GM23338 (cell line): ENCODE measurements at regions not wholly inside any gene's neighbourhood (a gene's known extent, or its start where the extent isn't known, plus 50 kb on each side); places are given as distances from the start of the nearest gene placed in this dataset.

Experiments used
- CREB1 ChIP-seq: fragments of 250-450 bp; sonication (Bioruptor Pico); IDR thresholded peaks from 2 replicates; pipeline ENCODE4 v1.5.0; 2020; ENCODE audit warnings: low read depth, mild to moderate bottlenecking, moderate library complexity
- EZH2 ChIP-seq: fragments of 200-600 bp; sonication (generic); IDR thresholded peaks from one replicate; pipeline ENCODE4 v1.8.0; 2017; ENCODE audit warnings: antibody characterized with exemption, mild to moderate bottlenecking, low read depth; ENCODE audit not compliant: unreplicated experiment
- JUNB ChIP-seq: IDR thresholded peaks from one replicate; pipeline ENCODE4 v1.6.1; 2016; ENCODE audit warnings: antibody characterized with exemption; ENCODE audit not compliant: unreplicated experiment
- NANOG ChIP-seq: IDR thresholded peaks from 2 replicates; pipeline ENCODE4 v1.6.1; 2016; ENCODE audit warnings: antibody characterized with exemption, borderline replicate concordance
- POLR2AphosphoS5 ChIP-seq: IDR thresholded peaks from 2 replicates; pipeline ENCODE4 v1.6.1; 2016; ENCODE audit warnings: antibody characterized with exemption, low read depth
- ZNF114 ChIP-seq: fragments of 250-450 bp; sonication (Bioruptor Pico); IDR thresholded peaks from 2 replicates; pipeline ENCODE4 v1.5.0; 2020; ENCODE audit warnings: mild to moderate bottlenecking, moderate library complexity
- TF ChIP-seq, protein P1 (sequence below): fragments of 250-450 bp; sonication (Bioruptor Pico); IDR thresholded peaks from 2 replicates; pipeline ENCODE4 v1.5.0; 2020; ENCODE audit warnings: mild to moderate bottlenecking, moderate library complexity
- TF ChIP-seq, protein P2 (sequence below): IDR thresholded peaks from 2 replicates; pipeline ENCODE4 v1.6.1; 2016; ENCODE audit warnings: antibody characterized with exemption
- TF ChIP-seq, protein P3 (sequence below), 2 experiments: fragments of 200-600 bp in 1 of 2; sonication (generic) in 1 of 2; conservative IDR thresholded peaks; 2 replicates each; pipeline versions ENCODE4 v1.5.1 to v1.6.1; 2016 to 2017; ENCODE audit warnings: antibody characterized with exemption in 2 of 2, low read depth in 2 of 2, mild to moderate bottlenecking in 2 of 2, moderate library complexity in 1 of 2

DNA sequence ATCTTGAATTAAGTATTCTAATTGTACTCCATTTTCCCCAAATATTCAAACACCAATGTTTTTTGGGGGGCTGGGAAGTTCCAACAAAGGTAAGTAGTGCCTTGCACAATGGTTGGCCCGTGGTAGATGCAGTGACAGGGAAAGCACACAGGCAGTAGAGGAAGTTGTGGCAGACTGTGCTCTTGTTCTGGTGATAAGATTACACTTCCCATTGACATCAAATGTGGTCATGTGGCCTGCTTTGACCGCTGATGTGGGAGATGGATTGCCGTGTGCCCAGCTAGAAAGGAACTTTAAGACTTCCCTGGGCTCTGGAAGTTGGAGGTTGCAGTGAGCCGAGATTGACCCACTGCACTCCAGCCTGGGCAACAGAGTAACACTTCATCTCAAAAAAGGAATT lies 223.8 kb downstream of the VRK1 start (continued):
- TF ChIP-seq, protein P1, sequence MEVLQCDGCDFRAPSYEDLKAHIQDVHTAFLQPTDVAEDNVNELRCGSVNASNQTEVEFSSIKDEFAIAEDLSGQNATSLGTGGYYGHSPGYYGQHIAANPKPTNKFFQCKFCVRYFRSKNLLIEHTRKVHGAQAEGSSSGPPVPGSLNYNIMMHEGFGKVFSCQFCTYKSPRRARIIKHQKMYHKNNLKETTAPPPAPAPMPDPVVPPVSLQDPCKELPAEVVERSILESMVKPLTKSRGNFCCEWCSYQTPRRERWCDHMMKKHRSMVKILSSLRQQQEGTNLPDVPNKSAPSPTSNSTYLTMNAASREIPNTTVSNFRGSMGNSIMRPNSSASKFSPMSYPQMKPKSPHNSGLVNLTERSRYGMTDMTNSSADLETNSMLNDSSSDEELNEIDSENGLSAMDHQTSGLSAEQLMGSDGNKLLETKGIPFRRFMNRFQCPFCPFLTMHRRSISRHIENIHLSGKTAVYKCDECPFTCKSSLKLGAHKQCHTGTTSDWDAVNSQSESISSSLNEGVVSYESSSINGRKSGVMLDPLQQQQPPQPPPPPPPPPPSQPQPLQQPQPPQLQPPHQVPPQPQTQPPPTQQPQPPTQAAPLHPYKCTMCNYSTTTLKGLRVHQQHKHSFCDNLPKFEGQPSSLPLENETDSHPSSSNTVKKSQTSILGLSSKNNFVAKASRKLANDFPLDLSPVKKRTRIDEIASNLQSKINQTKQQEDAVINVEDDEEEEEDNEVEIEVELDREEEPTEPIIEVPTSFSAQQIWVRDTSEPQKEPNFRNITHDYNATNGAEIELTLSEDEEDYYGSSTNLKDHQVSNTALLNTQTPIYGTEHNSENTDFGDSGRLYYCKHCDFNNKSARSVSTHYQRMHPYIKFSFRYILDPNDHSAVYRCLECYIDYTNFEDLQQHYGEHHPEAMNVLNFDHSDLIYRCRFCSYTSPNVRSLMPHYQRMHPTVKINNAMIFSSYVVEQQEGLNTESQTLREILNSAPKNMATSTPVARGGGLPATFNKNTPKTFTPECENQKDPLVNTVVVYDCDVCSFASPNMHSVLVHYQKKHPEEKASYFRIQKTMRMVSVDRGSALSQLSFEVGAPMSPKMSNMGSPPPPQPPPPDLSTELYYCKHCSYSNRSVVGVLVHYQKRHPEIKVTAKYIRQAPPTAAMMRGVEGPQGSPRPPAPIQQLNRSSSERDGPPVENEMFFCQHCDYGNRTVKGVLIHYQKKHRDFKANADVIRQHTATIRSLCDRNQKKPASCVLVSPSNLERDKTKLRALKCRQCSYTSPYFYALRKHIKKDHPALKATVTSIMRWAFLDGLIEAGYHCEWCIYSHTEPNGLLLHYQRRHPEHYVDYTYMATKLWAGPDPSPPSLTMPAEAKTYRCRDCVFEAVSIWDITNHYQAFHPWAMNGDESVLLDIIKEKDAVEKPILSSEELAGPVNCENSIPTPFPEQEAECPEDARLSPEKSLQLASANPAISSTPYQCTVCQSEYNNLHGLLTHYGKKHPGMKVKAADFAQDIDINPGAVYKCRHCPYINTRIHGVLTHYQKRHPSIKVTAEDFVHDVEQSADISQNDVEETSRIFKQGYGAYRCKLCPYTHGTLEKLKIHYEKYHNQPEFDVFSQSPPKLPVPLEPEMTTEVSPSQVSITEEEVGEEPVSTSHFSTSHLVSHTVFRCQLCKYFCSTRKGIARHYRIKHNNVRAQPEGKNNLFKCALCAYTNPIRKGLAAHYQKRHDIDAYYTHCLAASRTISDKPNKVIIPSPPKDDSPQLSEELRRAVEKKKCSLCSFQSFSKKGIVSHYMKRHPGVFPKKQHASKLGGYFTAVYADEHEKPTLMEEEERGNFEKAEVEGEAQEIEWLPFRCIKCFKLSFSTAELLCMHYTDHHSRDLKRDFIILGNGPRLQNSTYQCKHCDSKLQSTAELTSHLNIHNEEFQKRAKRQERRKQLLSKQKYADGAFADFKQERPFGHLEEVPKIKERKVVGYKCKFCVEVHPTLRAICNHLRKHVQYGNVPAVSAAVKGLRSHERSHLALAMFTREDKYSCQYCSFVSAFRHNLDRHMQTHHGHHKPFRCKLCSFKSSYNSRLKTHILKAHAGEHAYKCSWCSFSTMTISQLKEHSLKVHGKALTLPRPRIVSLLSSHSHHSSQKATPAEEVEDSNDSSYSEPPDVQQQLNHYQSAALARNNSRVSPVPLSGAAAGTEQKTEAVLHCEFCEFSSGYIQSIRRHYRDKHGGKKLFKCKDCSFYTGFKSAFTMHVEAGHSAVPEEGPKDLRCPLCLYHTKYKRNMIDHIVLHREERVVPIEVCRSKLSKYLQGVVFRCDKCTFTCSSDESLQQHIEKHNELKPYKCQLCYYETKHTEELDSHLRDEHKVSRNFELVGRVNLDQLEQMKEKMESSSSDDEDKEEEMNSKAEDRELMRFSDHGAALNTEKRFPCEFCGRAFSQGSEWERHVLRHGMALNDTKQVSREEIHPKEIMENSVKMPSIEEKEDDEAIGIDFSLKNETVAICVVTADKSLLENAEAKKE (CRISPR knock-in tag), result no peak
- no peak for TF ChIP-seq JUNB
- TF ChIP-seq, protein P2, sequence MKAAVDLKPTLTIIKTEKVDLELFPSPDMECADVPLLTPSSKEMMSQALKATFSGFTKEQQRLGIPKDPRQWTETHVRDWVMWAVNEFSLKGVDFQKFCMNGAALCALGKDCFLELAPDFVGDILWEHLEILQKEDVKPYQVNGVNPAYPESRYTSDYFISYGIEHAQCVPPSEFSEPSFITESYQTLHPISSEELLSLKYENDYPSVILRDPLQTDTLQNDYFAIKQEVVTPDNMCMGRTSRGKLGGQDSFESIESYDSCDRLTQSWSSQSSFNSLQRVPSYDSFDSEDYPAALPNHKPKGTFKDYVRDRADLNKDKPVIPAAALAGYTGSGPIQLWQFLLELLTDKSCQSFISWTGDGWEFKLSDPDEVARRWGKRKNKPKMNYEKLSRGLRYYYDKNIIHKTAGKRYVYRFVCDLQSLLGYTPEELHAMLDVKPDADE, result no peak
- TF ChIP-seq POLR2AphosphoS5, result no peak
- TF ChIP-seq NANOG, result no peak
- TF ChIP-seq, protein P3, sequence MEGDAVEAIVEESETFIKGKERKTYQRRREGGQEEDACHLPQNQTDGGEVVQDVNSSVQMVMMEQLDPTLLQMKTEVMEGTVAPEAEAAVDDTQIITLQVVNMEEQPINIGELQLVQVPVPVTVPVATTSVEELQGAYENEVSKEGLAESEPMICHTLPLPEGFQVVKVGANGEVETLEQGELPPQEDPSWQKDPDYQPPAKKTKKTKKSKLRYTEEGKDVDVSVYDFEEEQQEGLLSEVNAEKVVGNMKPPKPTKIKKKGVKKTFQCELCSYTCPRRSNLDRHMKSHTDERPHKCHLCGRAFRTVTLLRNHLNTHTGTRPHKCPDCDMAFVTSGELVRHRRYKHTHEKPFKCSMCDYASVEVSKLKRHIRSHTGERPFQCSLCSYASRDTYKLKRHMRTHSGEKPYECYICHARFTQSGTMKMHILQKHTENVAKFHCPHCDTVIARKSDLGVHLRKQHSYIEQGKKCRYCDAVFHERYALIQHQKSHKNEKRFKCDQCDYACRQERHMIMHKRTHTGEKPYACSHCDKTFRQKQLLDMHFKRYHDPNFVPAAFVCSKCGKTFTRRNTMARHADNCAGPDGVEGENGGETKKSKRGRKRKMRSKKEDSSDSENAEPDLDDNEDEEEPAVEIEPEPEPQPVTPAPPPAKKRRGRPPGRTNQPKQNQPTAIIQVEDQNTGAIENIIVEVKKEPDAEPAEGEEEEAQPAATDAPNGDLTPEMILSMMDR (conservative IDR thresholded peaks at IDR 0.05; ENCODE audit: low read depth in 2 of 2), result no peak
- no peak for TF ChIP-seq EZH2
- TF ChIP-seq CREB1 (CRISPR knock-in tag), result no peak
- no peak for TF ChIP-seq ZNF114 (CRISPR knock-in tag)
